ENCODE measurements at regions not wholly inside any gene's neighbourhood (a gene's known extent, or its start where the extent isn't known, plus 50 kb on each side); places are given as distances from the start of the nearest gene placed in this dataset.

DNA sequence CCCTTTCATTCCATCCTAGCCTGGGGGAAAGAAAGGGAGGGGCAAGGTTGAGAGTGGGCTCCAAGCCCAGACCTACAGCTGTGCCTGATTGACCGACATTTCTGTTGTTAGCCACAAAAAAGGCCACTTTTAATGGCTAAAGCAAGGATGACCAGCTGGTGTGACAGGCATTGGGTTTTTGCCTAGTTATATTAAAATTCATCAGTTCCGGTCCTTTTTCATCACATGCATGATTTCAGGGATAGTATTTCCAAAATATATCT is 192.3 kb downstream of the ZNF326 start:
- no TSS peak for BruUV-seq (replicated peaks)
- CTCF ChIA-PET: no interaction called here
- Histone ChIP-seq H4K20me1 (replicated peaks; ENCODE audit: control insufficient read depth, extremely low read depth, insufficient read depth, low read length) (no peaks in the 10 kb centered on the region), H3K27me3 (ENCODE audit: control insufficient read depth in 2 of 2, insufficient read depth in 2 of 2, low read length in 2 of 2) (peaks cover 0 to 2% of the 10 kb centered on the region in 2 experiments), H2AFZ (ENCODE audit: low read depth, low read length) (no peak overlapping the region), H3K4me2 (ENCODE audit: insufficient read depth, low read length) (no peak overlapping the region), H3K27ac (ENCODE audit: insufficient read depth, low read depth, low read length) (no peak overlapping the region), H3K9ac (replicated peaks; ENCODE audit: extremely low read depth, insufficient read depth, low read length) (no peak overlapping the region), H3K4me1 (ENCODE audit: control insufficient read depth, extremely low read depth, insufficient read depth, low read length) (no peaks in the 10 kb centered on the region), H3K9me3 (replicated peaks; ENCODE audit: control insufficient read depth, insufficient read depth, low read length) (no peaks in the 10 kb centered on the region), H3K9me1 (replicated peaks; ENCODE audit: control insufficient read depth, extremely low read depth, insufficient read depth, low read length) (no peaks in the 10 kb centered on the region), H3K79me2 (ENCODE audit: control insufficient read depth, insufficient read depth, low read length) (no peaks in the 10 kb centered on the region), H3K4me3 (replicated peaks in 1 of 3; ENCODE audit: insufficient read depth in 1 of 3, low read depth in 1 of 3, low read length in 3 of 3) (no peak overlapping the region), H3K36me3 (ENCODE audit: control insufficient read depth in 2 of 2, extremely low read depth in 1 of 2, insufficient read depth in 2 of 2, low read length in 2 of 2) (no peaks in the 10 kb centered on the region)
- dilution Hi-C loops (cut with MboI; ENCODE audit: extremely low pct_ligation_motif_present, low sequenced_read_pairs): no loop called here
- intact Hi-C loops (cut with micrococcal nuclease): no loop called here
- no peak for DNase-seq (ENCODE audit: low read depth, low spot score)
- POLR2A ChIA-PET: no interaction called here
- TF ChIP-seq POLR2A (IDR thresholded peaks at IDR 0.05; ENCODE audit: low read depth, low read length) (no peak), MAX (IDR thresholded peaks at IDR 0.05; ENCODE audit: insufficient read depth, insufficient read length) (no peak), GATA2 (IDR thresholded peaks at IDR 0.05; ENCODE audit: insufficient read depth, insufficient read length, low read depth, low read length) (no peak), JUN (IDR thresholded peaks at IDR 0.05; ENCODE audit: borderline replicate concordance, insufficient read depth, insufficient read length, low read depth) (no peak), POLR2AphosphoS5 (IDR thresholded peaks at IDR 0.05; ENCODE audit: insufficient read depth, low read depth, low read length) (no peak), MYC (IDR thresholded peaks at IDR 0.05; ENCODE audit: low read depth, low read length) (no peak), FOS (IDR thresholded peaks at IDR 0.05; ENCODE audit: borderline replicate concordance, insufficient read depth, low read length) (no peak)
- TF ChIP-seq, protein P1, sequence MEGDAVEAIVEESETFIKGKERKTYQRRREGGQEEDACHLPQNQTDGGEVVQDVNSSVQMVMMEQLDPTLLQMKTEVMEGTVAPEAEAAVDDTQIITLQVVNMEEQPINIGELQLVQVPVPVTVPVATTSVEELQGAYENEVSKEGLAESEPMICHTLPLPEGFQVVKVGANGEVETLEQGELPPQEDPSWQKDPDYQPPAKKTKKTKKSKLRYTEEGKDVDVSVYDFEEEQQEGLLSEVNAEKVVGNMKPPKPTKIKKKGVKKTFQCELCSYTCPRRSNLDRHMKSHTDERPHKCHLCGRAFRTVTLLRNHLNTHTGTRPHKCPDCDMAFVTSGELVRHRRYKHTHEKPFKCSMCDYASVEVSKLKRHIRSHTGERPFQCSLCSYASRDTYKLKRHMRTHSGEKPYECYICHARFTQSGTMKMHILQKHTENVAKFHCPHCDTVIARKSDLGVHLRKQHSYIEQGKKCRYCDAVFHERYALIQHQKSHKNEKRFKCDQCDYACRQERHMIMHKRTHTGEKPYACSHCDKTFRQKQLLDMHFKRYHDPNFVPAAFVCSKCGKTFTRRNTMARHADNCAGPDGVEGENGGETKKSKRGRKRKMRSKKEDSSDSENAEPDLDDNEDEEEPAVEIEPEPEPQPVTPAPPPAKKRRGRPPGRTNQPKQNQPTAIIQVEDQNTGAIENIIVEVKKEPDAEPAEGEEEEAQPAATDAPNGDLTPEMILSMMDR (IDR thresholded peaks at IDR 0.05; ENCODE audit: extremely low read depth in 1 of 2, insufficient read depth in 1 of 2, low read depth in 1 of 2, low read length in 2 of 2): no peak
- FAIRE-seq: no peak

Data from endothelial cell of umbilical vein (primary cell).